Keratinocyte (primary cell): ENCODE measurements at regions not wholly inside any gene's neighbourhood (a gene's known extent, or its start where the extent isn't known, plus 50 kb on each side); places are given as distances from the start of the nearest gene placed in this dataset.

Source experiments
- EZH2 ChIP-seq: IDR thresholded peaks from one replicate; pipeline ENCODE4 v1.6.1; 2012; ENCODE audit warnings: inconsistent platforms, mild to moderate bottlenecking, low read length, moderate library complexity
- TF ChIP-seq, protein P1 (sequence below), 3 experiments: IDR thresholded peaks in 1 of 3; conservative IDR thresholded peaks in 1 of 3; optimal IDR thresholded peaks in 1 of 3; 2 replicates in 2 of 3; 3 replicates in 1 of 3; pipeline versions ENCODE3 to v1.5.1; 2011; ENCODE audit warnings: low read length in 3 of 3, mild to moderate bottlenecking in 3 of 3, moderate library complexity in 2 of 3, control low read depth in 1 of 3, inconsistent platforms in 1 of 3; ENCODE audit not compliant: insufficient read depth in 2 of 3; ENCODE audit errors: extremely low read depth in 1 of 3

DNA sequence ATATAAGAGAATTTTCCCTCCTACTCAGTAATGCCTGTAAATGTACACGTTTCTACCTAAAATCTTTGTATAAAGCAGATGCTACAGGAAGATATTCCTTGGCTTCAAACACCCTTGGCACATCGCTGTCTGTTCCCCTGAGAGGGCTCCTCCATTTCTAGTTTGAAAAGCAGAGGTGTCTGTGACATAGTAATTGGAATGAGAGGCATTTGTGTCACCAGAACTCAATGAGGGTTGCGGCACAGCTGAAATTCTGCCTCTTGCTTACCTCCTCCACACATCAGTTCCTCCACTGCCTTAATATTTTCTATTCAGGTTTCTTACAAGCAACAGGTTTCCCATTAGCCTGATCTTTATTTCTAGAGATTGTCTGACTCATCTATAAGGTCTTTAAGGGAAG lies 359.9 kb upstream of the DCC start:
- TF ChIP-seq, protein P1, sequence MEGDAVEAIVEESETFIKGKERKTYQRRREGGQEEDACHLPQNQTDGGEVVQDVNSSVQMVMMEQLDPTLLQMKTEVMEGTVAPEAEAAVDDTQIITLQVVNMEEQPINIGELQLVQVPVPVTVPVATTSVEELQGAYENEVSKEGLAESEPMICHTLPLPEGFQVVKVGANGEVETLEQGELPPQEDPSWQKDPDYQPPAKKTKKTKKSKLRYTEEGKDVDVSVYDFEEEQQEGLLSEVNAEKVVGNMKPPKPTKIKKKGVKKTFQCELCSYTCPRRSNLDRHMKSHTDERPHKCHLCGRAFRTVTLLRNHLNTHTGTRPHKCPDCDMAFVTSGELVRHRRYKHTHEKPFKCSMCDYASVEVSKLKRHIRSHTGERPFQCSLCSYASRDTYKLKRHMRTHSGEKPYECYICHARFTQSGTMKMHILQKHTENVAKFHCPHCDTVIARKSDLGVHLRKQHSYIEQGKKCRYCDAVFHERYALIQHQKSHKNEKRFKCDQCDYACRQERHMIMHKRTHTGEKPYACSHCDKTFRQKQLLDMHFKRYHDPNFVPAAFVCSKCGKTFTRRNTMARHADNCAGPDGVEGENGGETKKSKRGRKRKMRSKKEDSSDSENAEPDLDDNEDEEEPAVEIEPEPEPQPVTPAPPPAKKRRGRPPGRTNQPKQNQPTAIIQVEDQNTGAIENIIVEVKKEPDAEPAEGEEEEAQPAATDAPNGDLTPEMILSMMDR (optimal IDR thresholded peaks at IDR 0.05 in 1 of 3, IDR thresholded peaks at IDR 0.05 in 1 of 3, conservative IDR thresholded peaks at IDR 0.05 in 1 of 3; ENCODE audit: extremely low read depth in 1 of 3, insufficient read depth in 2 of 3, low read length in 3 of 3) = no peak
- TF ChIP-seq EZH2 = no peak
